HEK293 (cell line): ENCODE measurements at regions not wholly inside any gene's neighbourhood (a gene's known extent, or its start where the extent isn't known, plus 50 kb on each side); places are given as distances from the start of the nearest gene placed in this dataset.

Experiments used
- CTCF ChIA-PET: fragments of 350-600 bp; formaldehyde crosslinking; extraction: SDS; loops from one replicate; lab custom pipeline; 2021; ENCODE audit warnings: antibody characterized with exemption; lab: Yijun Ruan, JAX
- POLR2A ChIA-PET: fragments of 300-600 bp; formaldehyde crosslinking; extraction: SDS; loops from one replicate; lab custom pipeline; 2020; ENCODE audit warnings: antibody characterized with exemption, inconsistent platforms; lab: Yijun Ruan, JAX
- H3K27ac ChIP-seq: fragments of 200-500 bp; sonication (Bioruptor generic); 2 replicates; pipeline ENCODE4 v1.5.1; 2014; ENCODE audit warnings: low read depth, low read length, control low read depth, inconsistent platforms; ENCODE audit errors: extremely low read depth
- H3K36me3 ChIP-seq, 2 experiments: fragments of 200-500 bp in 1 of 2; sonication (Bioruptor generic) in 1 of 2; 1 replicate in 1 of 2; 2 replicates in 1 of 2; pipeline ENCODE4 v1.5.1; 2014 to 2017; ENCODE audit warnings: inconsistent platforms in 2 of 2, low read length in 2 of 2; ENCODE audit not compliant: control insufficient read depth in 2 of 2, insufficient read depth in 1 of 2
- H3K4me1 ChIP-seq: fragments of 200-500 bp; sonication (Bioruptor generic); 2 replicates; pipeline ENCODE4 v1.5.1; 2014; ENCODE audit warnings: mild to moderate bottlenecking, low read length, inconsistent platforms; ENCODE audit not compliant: control insufficient read depth, insufficient read depth
- H3K4me3 ChIP-seq: 2 replicates; pipeline ENCODE4 v1.5.1; 2011; ENCODE audit warnings: low read depth, mild to moderate bottlenecking, control low read depth, low read length, moderate library complexity
- H3K9me3 ChIP-seq: fragments of 200-500 bp; sonication (Bioruptor generic); 2 replicates; pipeline ENCODE4 v1.5.1; 2014; ENCODE audit warnings: low read depth, low read length, inconsistent platforms; ENCODE audit not compliant: control insufficient read depth, insufficient read depth
- CTCF ChIP-seq: fragments of 450-650 bp; formaldehyde crosslinking; IDR thresholded peaks from 2 replicates; pipeline ENCODE4 v1.5.1; 2016; ENCODE audit warnings: missing biosample characterization, missing genetic modification characterization
- IKZF3 ChIP-seq: fragments of 450-650 bp; IDR thresholded peaks from 2 replicates; pipeline ENCODE4 v1.5.0; 2018; ENCODE audit warnings: missing biosample characterization, mild to moderate bottlenecking, missing genetic modification characterization, moderate library complexity
- INSM2 ChIP-seq: fragments of 450-650 bp; formaldehyde crosslinking; IDR thresholded peaks from 2 replicates; pipeline ENCODE4 v1.5.1; 2016; ENCODE audit warnings: missing biosample characterization, missing genetic modification characterization
- PATZ1 ChIP-seq: fragments of 450-650 bp; formaldehyde crosslinking; IDR thresholded peaks from 2 replicates; pipeline ENCODE4 v1.5.1; 2016; ENCODE audit warnings: missing biosample characterization, missing genetic modification characterization
- PBX3 ChIP-seq: sonication (generic); formaldehyde crosslinking; IDR thresholded peaks from 2 replicates; pipeline ENCODE4 v1.8.1; 2022; ENCODE audit warnings: mild to moderate bottlenecking, moderate library complexity, missing genetic modification reagents
- SP3 ChIP-seq: fragments of 450-650 bp; formaldehyde crosslinking; IDR thresholded peaks from 2 replicates; pipeline ENCODE4 v1.5.1; 2016; ENCODE audit warnings: missing biosample characterization, missing genetic modification characterization
- YY1 ChIP-seq: fragments of 450-650 bp; formaldehyde crosslinking; IDR thresholded peaks from 2 replicates; pipeline ENCODE4 v1.5.1; 2018; ENCODE audit warnings: missing biosample characterization, missing genetic modification characterization
- ZBTB11 ChIP-seq: fragments of 450-650 bp; formaldehyde crosslinking; conservative IDR thresholded peaks from 2 replicates; pipeline ENCODE4 v1.5.1; 2016; ENCODE audit warnings: low read depth, missing biosample characterization, missing genetic modification characterization
- ZBTB20 ChIP-seq: fragments of 450-650 bp; formaldehyde crosslinking; IDR thresholded peaks from 2 replicates; pipeline ENCODE4 v1.5.1; 2016; ENCODE audit warnings: missing biosample characterization, missing genetic modification characterization
- ZBTB26 ChIP-seq: fragments of 450-650 bp; formaldehyde crosslinking; optimal IDR thresholded peaks from 2 replicates; pipeline ENCODE3; 2016; ENCODE audit warnings: missing biosample characterization, mild to moderate bottlenecking, missing genetic modification characterization
- ZBTB8A ChIP-seq: fragments of 450-650 bp; formaldehyde crosslinking; IDR thresholded peaks from 2 replicates; pipeline ENCODE4 v1.5.1; 2016; ENCODE audit warnings: missing biosample characterization, missing genetic modification characterization
- ZNF2 ChIP-seq: fragments of 450-650 bp; formaldehyde crosslinking; IDR thresholded peaks from 2 replicates; pipeline ENCODE4 v1.5.1; 2016; ENCODE audit warnings: missing biosample characterization, missing genetic modification characterization
- ZNF211 ChIP-seq: fragments of 450-650 bp; formaldehyde crosslinking; IDR thresholded peaks from 2 replicates; pipeline ENCODE4 v1.5.1; 2016; ENCODE audit warnings: low read depth, missing biosample characterization, missing genetic modification characterization
- ZNF335 ChIP-seq: fragments of 450-650 bp; formaldehyde crosslinking; conservative IDR thresholded peaks from 2 replicates; pipeline ENCODE4 v1.5.1; 2016; ENCODE audit warnings: missing biosample characterization, missing genetic modification characterization
- ZNF391 ChIP-seq: fragments of 450-650 bp; formaldehyde crosslinking; IDR thresholded peaks from 2 replicates; pipeline ENCODE4 v1.5.1; 2016; ENCODE audit warnings: low read depth, missing biosample characterization, missing genetic modification characterization, borderline replicate concordance
- ZNF514 ChIP-seq: fragments of 450-650 bp; formaldehyde crosslinking; IDR thresholded peaks from 2 replicates; pipeline ENCODE4 v1.5.1; 2016; ENCODE audit warnings: missing biosample characterization, missing genetic modification characterization
- ZNF561 ChIP-seq: fragments of 450-650 bp; IDR thresholded peaks from 2 replicates; pipeline ENCODE4 v1.5.1; 2018; ENCODE audit warnings: missing biosample characterization, missing genetic modification characterization, borderline replicate concordance
- ZNF596 ChIP-seq: fragments of 450-650 bp; IDR thresholded peaks from 2 replicates; pipeline ENCODE4 v1.5.0; 2018; ENCODE audit warnings: missing biosample characterization, mild to moderate bottlenecking, missing genetic modification characterization, moderate library complexity
- ZNF600 ChIP-seq: fragments of 450-650 bp; formaldehyde crosslinking; IDR thresholded peaks from 2 replicates; pipeline ENCODE4 v1.5.1; 2016; ENCODE audit warnings: missing biosample characterization, missing genetic modification characterization
- ZNF654 ChIP-seq: fragments of 450-650 bp; formaldehyde crosslinking; IDR thresholded peaks from 2 replicates; pipeline ENCODE4 v1.5.1; 2016; ENCODE audit warnings: low read depth, missing biosample characterization, missing genetic modification characterization
- ZNF658 ChIP-seq: fragments of 450-650 bp; formaldehyde crosslinking; IDR thresholded peaks from 2 replicates; pipeline ENCODE4; 2016; ENCODE audit warnings: missing biosample characterization, missing genetic modification characterization
- ZNF660 ChIP-seq: fragments of 450-650 bp; IDR thresholded peaks from 2 replicates; pipeline ENCODE4 v1.5.1; 2018; ENCODE audit warnings: missing biosample characterization, mild to moderate bottlenecking, missing genetic modification characterization
- ZXDB ChIP-seq: fragments of 450-650 bp; formaldehyde crosslinking; IDR thresholded peaks from 2 replicates; pipeline ENCODE4 v1.5.1; 2016; ENCODE audit warnings: missing biosample characterization, missing genetic modification characterization

- Histone ChIP-seq H3K4me3 (peak overlapping the region; percentile 47), H3K4me1 (no peaks in the 10 kb centered on the region), H3K9me3 (no peaks in the 10 kb centered on the region), H3K36me3 (no peaks in the 10 kb centered on the region), H3K27ac (peak overlapping the region; percentile 34; the same call in 1 of the 2 replicates)
- POLR2A ChIA-PET = interaction anchor here (2.0 kb wide), 1 partner anchor 168 kb away, joined by 6 read pairs; the partner anchor contains the start of gene BCOR
- CTCF ChIA-PET = interaction anchor here (0.6 to 1.3 kb wide), 3 partner anchors 10 to 373 kb away, joined by 3 to 5 read pairs (median 4); no protein-coding TSS in a partner anchor
- 0 out of 2 replicates have a peak, but pooled peaks have one; percentile 12 for TF ChIP-seq ZNF561 (tag by site-specific recombination)
- TF ChIP-seq ZNF596 = no peak
- TF ChIP-seq ZBTB11 (tag by site-specific recombination) = peak; percentile 28; the same call in 1 of the 2 replicates
- peak; percentile 63 for TF ChIP-seq IKZF3
- peak; percentile 52; the same call in 1 of the 2 replicates for TF ChIP-seq ZBTB8A (tag by site-specific recombination)
- TF ChIP-seq YY1 = no peak
- 0 out of 2 replicates have a peak, but pooled peaks have one; percentile 30 for TF ChIP-seq ZNF660 (tag by site-specific recombination)
- TF ChIP-seq ZXDB = 0 out of 2 replicates have a peak, but pooled peaks have one; percentile 23
- no peak for TF ChIP-seq ZNF211 (tag by site-specific recombination)
- TF ChIP-seq ZNF391 = no peak
- 0 out of 2 replicates have a peak, but pooled peaks have one; percentile 56 for TF ChIP-seq CTCF
- TF ChIP-seq PATZ1 = peak; percentile 17; the same call in 1 of the 2 replicates
- no peak for TF ChIP-seq ZNF658 (tag by site-specific recombination)
- TF ChIP-seq ZBTB26 (tag by site-specific recombination) = peak; percentile 45
- TF ChIP-seq ZNF600 = peak; percentile 24; the same call in 1 of the 2 replicates
- peak; percentile 62 for TF ChIP-seq ZNF335 (tag by site-specific recombination)
- peak; percentile 73 for TF ChIP-seq ZNF2 (tag by site-specific recombination)
- TF ChIP-seq PBX3 (CRISPR knock-in tag) = peak; percentile 70; the same call in 1 of the 2 replicates
- peak; percentile 26; the same call in 1 of the 2 replicates for TF ChIP-seq SP3 (tag by site-specific recombination)
- TF ChIP-seq ZNF514 (tag by site-specific recombination) = no peak
- TF ChIP-seq ZBTB20 (tag by site-specific recombination) = peak; percentile 50; the same call in 1 of the 2 replicates
- TF ChIP-seq INSM2 (tag by site-specific recombination) = no peak
- peak; percentile 72 for TF ChIP-seq ZNF654
These were observed 169.0 kb upstream of the BCOR start for GRCh38 chrX:40266490-40267333.
